ENCODE measurements at regions not wholly inside any gene's neighbourhood (a gene's known extent, or its start where the extent isn't known, plus 50 kb on each side); places are given as distances from the start of the nearest gene placed in this dataset.

DNA sequence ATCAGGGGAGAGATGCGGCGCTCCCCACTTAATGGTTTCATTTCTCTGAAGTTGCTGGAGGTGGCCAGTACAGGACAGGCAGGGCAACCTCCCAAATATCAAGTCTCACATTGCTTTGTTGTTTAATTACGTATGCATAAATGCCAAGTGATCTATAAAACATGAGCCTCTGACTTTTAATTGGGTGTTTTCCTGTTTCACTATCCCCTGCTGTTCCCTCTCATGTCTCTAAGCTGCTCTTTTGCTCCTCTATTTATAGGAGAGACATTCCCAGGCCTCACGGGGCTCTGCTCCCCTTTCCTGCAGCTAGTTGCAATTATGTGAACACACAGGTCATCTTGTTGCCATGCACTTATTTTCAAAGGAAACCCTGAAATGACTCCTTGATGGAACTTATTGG, 1173.5 kb upstream of the GOT2 start:
- TF ChIP-seq TEAD4 (IDR thresholded peaks at IDR 0.05; ENCODE audit: borderline replicate concordance, insufficient read depth): no peak
- no peak for TF ChIP-seq FOSL2 (IDR thresholded peaks at IDR 0.05; ENCODE audit: borderline replicate concordance, low read depth)
- no peak for TF ChIP-seq REST (IDR thresholded peaks at IDR 0.05; ENCODE audit: low read depth, low read length)
- TF ChIP-seq, protein P1, sequence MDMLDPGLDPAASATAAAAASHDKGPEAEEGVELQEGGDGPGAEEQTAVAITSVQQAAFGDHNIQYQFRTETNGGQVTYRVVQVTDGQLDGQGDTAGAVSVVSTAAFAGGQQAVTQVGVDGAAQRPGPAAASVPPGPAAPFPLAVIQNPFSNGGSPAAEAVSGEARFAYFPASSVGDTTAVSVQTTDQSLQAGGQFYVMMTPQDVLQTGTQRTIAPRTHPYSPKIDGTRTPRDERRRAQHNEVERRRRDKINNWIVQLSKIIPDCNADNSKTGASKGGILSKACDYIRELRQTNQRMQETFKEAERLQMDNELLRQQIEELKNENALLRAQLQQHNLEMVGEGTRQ (IDR thresholded peaks at IDR 0.05; ENCODE audit: borderline replicate concordance, low read depth, low read length): no peak

All from SK-N-SH (cell line).